K562 (cell line): ENCODE measurements at regions not wholly inside any gene's neighbourhood (a gene's known extent, or its start where the extent isn't known, plus 50 kb on each side); places are given as distances from the start of the nearest gene placed in this dataset.

ENCODE experiments used
- ATAC-seq: fragments of 200-7000 bp; cut with Tn5 transposase; 3 replicates; pipeline ENCODE4 v1.9.1; 2020; ENCODE audit warnings: moderate library complexity
- BruUV-seq: library from RNA; stranded (reverse); fragments of 400-500 nt; replicated peaks from 2 replicates; lab custom pipeline; 2021; lab: Mats Ljungman, UMichigan
- CTCF ChIA-PET: fragments of 300-600 bp; formaldehyde crosslinking; extraction: SDS; loops from one replicate; lab custom pipeline; 2021; ENCODE audit warnings: low intra/inter-chr PET ratio; lab: Yijun Ruan, JAX
- POLR2A ChIA-PET: fragments of 300-600, 350-650 bp; sonication (Branson Sonifier 250); formaldehyde crosslinking; extraction: SDS; loops from one replicate; lab custom pipeline; 2021; ENCODE audit warnings: antibody characterized with exemption, inconsistent platforms; lab: Yijun Ruan, JAX
- DNase-seq, 4 experiments: peaks; one replicate each; pipeline versions ENCODE4 v3.0.0 to v3.0.0-alpha.2; 2011 to 2018; ENCODE audit warnings: low spot score in 3 of 4, mixed read lengths in 3 of 4; ENCODE audit errors: extremely low read depth in 1 of 4
- FAIRE-seq: peaks from 2 replicates; lab custom pipeline; 2011; peaks lifted over from hg19 to GRCh38; lab: Jason Lieb, UNC
- H2AFZ ChIP-seq: 2 replicates; pipeline ENCODE4 v1.6.0; 2011; ENCODE audit warnings: low read depth, low read length, control low read depth, inconsistent platforms
- H3K27ac ChIP-seq: fragments of 200-600 bp; 3 replicates; pipeline ENCODE4 v1.8.0; 2011; ENCODE audit warnings: low read depth, mild to moderate bottlenecking, control low read depth, inconsistent platforms, low read length, moderate library complexity, mixed read lengths; ENCODE audit errors: extremely low read depth
- H3K27me3 ChIP-seq, 2 experiments: fragments of 300-600 bp in 1 of 2; 2 replicates in 1 of 2; 3 replicates in 1 of 2; pipeline versions ENCODE4 v1.6.0 to v1.8.0; 2011; ENCODE audit warnings: inconsistent platforms in 2 of 2, low read length in 2 of 2, mild to moderate bottlenecking in 1 of 2, mixed read lengths in 1 of 2, moderate library complexity in 1 of 2; ENCODE audit not compliant: control insufficient read depth in 2 of 2, insufficient read depth in 2 of 2
- H3K36me3 ChIP-seq: fragments of 300-600 bp; 3 replicates; pipeline ENCODE4 v1.8.0; 2011; ENCODE audit warnings: mild to moderate bottlenecking, low read length, inconsistent platforms; ENCODE audit not compliant: control insufficient read depth, insufficient read depth
- H3K4me1 ChIP-seq, 2 experiments: fragments of 200-600 bp in 1 of 2; replicated peaks in 1 of 2; 2 replicates in 1 of 2; 3 replicates in 1 of 2; pipeline versions ENCODE4 v1.5.1 to v1.8.0; 2011; ENCODE audit warnings: inconsistent platforms in 2 of 2, low read length in 2 of 2, mild to moderate bottlenecking in 1 of 2, mixed read lengths in 1 of 2, moderate library complexity in 1 of 2; ENCODE audit not compliant: control insufficient read depth in 2 of 2, insufficient read depth in 2 of 2
- H3K4me2 ChIP-seq: 2 replicates; pipeline ENCODE4 v1.6.1; 2011; ENCODE audit warnings: low read length, control low read depth, inconsistent platforms, mixed read lengths; ENCODE audit not compliant: insufficient read depth
- H3K4me3 ChIP-seq: fragments of 200-600 bp; sonication (generic), shearing (Covaris generic); 2 replicates; pipeline ENCODE4 v1.5.1; 2016; ENCODE audit warnings: control low read depth, inconsistent platforms
- H3K79me2 ChIP-seq: fragments of 200-600 bp; 3 replicates; pipeline ENCODE4 v1.8.0; 2011; ENCODE audit warnings: low read length, inconsistent platforms; ENCODE audit not compliant: control insufficient read depth, insufficient read depth
- H3K9ac ChIP-seq, 2 experiments: 2 replicates each; pipeline versions ENCODE4 v1.6.0 to v1.6.1; 2011; ENCODE audit warnings: low read depth in 2 of 2, low read length in 2 of 2, control low read depth in 1 of 2, inconsistent platforms in 1 of 2, mild to moderate bottlenecking in 1 of 2, mixed read lengths in 1 of 2; ENCODE audit not compliant: insufficient read depth in 1 of 2
- H3K9me1 ChIP-seq: one replicate; pipeline ENCODE4 v1.6.0; 2011; ENCODE audit warnings: inconsistent platforms, mild to moderate bottlenecking, low read length, moderate library complexity; ENCODE audit not compliant: control insufficient read depth, insufficient read depth
- H3K9me3 ChIP-seq: replicated peaks from 2 replicates; pipeline ENCODE4 v1.5.1; 2011; ENCODE audit warnings: low read depth, low read length, inconsistent platforms; ENCODE audit not compliant: control insufficient read depth, insufficient read depth
- H4K20me1 ChIP-seq: replicated peaks from 2 replicates; pipeline ENCODE4 v1.6.1; 2011; ENCODE audit warnings: low read length, inconsistent platforms, mixed read lengths; ENCODE audit not compliant: control insufficient read depth, insufficient read depth
- DACH1 ChIP-seq: fragments of 450-650 bp; IDR thresholded peaks from 2 replicates; pipeline ENCODE4 v1.6.1; 2018; ENCODE audit not compliant: partially characterized antibody
- FOSL1 ChIP-seq: fragments of 200-800 bp; sonication (Bioruptor generic); conservative IDR thresholded peaks from 2 replicates; pipeline ENCODE4 v1.6.1; 2016; ENCODE audit warnings: missing genetic modification characterization, missing compliant biosample characterization
- MED1 ChIP-seq: sonication (generic); formaldehyde crosslinking; IDR thresholded peaks from 2 replicates; pipeline ENCODE4 v1.8.1; 2023; ENCODE audit warnings: missing genetic modification reagents, borderline replicate concordance
- MEIS2 ChIP-seq: fragments of 450-650 bp; IDR thresholded peaks from 2 replicates; pipeline ENCODE4 v1.6.1; 2014; ENCODE audit warnings: mild to moderate bottlenecking; ENCODE audit not compliant: partially characterized antibody
- NCOA2 ChIP-seq, 2 experiments: fragments of 450-650 bp; IDR thresholded peaks; 2 replicates each; pipeline ENCODE4 v1.6.1; 2018; ENCODE audit warnings: mild to moderate bottlenecking in 2 of 2, moderate library complexity in 1 of 2; ENCODE audit not compliant: partially characterized antibody in 2 of 2
- PBX2 ChIP-seq, 2 experiments: IDR thresholded peaks in 1 of 2; conservative IDR thresholded peaks in 1 of 2; 2 replicates each; pipeline ENCODE4 v1.6.1; 2016; ENCODE audit warnings: low read depth in 2 of 2, mild to moderate bottlenecking in 1 of 2, missing compliant biosample characterization in 1 of 2, missing genetic modification characterization in 1 of 2, moderate library complexity in 1 of 2
- PKNOX1 ChIP-seq: fragments of 450-650 bp; IDR thresholded peaks from 2 replicates; pipeline ENCODE4 v1.6.1; 2016
- SRSF9 ChIP-seq: fragments of 200-400 bp; formaldehyde crosslinking; IDR thresholded peaks from 2 replicates; pipeline ENCODE4 v1.6.1; 2017; ENCODE audit warnings: low read depth, low read length, borderline replicate concordance
- TGIF2 ChIP-seq: sonication (generic); formaldehyde crosslinking; IDR thresholded peaks from 2 replicates; pipeline ENCODE4 v1.8.1; 2022; ENCODE audit warnings: mild to moderate bottlenecking, missing genetic modification reagents, moderate library complexity
- TRIM28 ChIP-seq: fragments of 450-650 bp; IDR thresholded peaks from 2 replicates; pipeline ENCODE4 v1.6.1; 2017
- WGBS: fragments of 100-300 bp; shearing (Covaris generic); methylation state at CpG from one replicate; pipeline ENCODE4 v1.1.6; 2016; ENCODE audit warnings: low coverage, mixed read lengths; ENCODE audit not compliant: insufficient coverage; ENCODE audit errors: missing lambda C conversion rate; 5-methylcytosine and 5-hydroxymethylcytosine counted together
- in situ Hi-C: fragments of 300-500 bp; cut with MboI; formaldehyde crosslinking; loops from 4 replicates; pipeline ENCODE4 v1.15.0; 2018; ENCODE audit warnings: inconsistent platforms, mixed read lengths
- intact Hi-C: fragments of 100-400 bp; cut with micrococcal nuclease; formaldehyde crosslinking; loops from 2 replicates; pipeline ENCODE4 v1.14.2; 2022
- TF ChIP-seq, protein P1 (sequence below): sonication (generic); formaldehyde crosslinking; IDR thresholded peaks from 2 replicates; pipeline ENCODE4 v1.4.0; 2020; ENCODE audit warnings: mild to moderate bottlenecking, missing genetic modification reagents
- TF ChIP-seq, protein P2 (sequence below): fragments of 200-800 bp; sonication (Bioruptor generic); IDR thresholded peaks from 2 replicates; pipeline ENCODE4 v1.6.1; 2017; ENCODE audit warnings: missing genetic modification characterization, missing compliant biosample characterization

DNA sequence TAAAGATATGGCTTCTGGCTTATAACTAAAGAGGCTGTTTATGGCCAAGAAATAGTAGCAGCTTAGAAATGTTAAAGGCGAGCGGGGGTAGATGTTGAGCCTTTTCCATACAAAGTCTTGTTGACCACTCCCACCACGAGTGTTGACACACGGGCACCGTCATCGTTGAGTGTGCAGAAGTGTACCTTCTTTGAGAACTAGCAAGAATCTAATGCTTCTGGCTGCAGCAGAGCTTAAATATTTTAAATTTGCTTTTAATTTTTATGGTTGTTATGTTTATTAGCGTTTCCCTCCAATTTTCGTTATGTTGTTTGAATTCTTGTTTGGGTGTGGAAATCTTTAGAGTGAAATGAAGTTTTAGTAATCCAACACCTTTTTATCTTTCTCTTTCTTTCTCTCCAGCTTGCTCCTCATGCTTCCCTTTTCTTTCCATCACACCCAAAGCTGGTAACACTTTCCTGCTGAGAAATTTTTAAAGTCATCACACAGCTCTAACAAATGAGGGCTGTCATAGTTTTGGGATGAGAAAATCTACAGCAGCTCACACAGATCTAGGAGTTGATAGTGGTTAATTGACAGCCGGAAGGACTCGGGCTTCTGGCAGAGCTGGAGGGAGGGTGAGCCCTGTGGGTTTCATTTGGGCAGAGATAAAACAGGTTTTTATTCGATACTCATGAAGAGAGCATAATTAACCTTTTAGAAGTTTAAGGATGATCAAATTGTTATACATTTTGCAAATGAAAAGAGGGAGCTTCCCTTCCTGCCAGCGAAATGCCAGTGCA is 120.1 kb upstream of the ZNF608 start:
- intact Hi-C loops: no loop called here
- no TSS peak for BruUV-seq
- TF ChIP-seq PKNOX1 (peak; percentile 77), NCOA2 (IDR thresholded peaks at IDR 0.05; ENCODE audit: partially characterized antibody in 2 of 2) (no peak), DACH1 (no peak), MED1 (CRISPR knock-in tag) (no peak), TGIF2 (no peak), TRIM28 (no peak), FOSL1 (tag) (no peak), MEIS2 (peak; percentile 37), PBX2 (CRISPR knock-in tag; IDR thresholded peaks at IDR 0.05; ENCODE audit: low read depth) (no peak), PBX2 (tag; conservative IDR thresholded peaks at IDR 0.05; ENCODE audit: low read depth) (0 out of 2 replicates have a peak, but pooled peaks have one; percentile 34), SRSF9 (no peak)
- TF ChIP-seq, protein P1, sequence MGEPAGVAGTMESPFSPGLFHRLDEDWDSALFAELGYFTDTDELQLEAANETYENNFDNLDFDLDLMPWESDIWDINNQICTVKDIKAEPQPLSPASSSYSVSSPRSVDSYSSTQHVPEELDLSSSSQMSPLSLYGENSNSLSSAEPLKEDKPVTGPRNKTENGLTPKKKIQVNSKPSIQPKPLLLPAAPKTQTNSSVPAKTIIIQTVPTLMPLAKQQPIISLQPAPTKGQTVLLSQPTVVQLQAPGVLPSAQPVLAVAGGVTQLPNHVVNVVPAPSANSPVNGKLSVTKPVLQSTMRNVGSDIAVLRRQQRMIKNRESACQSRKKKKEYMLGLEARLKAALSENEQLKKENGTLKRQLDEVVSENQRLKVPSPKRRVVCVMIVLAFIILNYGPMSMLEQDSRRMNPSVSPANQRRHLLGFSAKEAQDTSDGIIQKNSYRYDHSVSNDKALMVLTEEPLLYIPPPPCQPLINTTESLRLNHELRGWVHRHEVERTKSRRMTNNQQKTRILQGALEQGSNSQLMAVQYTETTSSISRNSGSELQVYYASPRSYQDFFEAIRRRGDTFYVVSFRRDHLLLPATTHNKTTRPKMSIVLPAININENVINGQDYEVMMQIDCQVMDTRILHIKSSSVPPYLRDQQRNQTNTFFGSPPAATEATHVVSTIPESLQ (CRISPR knock-in tag): no peak
- TF ChIP-seq, protein P2, sequence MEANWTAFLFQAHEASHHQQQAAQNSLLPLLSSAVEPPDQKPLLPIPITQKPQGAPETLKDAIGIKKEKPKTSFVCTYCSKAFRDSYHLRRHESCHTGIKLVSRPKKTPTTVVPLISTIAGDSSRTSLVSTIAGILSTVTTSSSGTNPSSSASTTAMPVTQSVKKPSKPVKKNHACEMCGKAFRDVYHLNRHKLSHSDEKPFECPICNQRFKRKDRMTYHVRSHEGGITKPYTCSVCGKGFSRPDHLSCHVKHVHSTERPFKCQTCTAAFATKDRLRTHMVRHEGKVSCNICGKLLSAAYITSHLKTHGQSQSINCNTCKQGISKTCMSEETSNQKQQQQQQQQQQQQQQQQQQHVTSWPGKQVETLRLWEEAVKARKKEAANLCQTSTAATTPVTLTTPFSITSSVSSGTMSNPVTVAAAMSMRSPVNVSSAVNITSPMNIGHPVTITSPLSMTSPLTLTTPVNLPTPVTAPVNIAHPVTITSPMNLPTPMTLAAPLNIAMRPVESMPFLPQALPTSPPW (CRISPR knock-in tag): 0 out of 2 replicates have a peak, but pooled peaks have one; percentile 11

More for the DNA sequence above, 120.1 kb upstream of the ZNF608 start:
- H3K9me1 ChIP-seq: no peaks in the 10 kb centered on the region
- ChIA-PET CTCF (no interaction called here), POLR2A (interaction anchor here (0.8 kb wide), 1 partner anchor 14 kb away, joined by 3 read pairs; no protein-coding TSS in a partner anchor)
- no peak overlapping the region for H2AFZ ChIP-seq
- no peak overlapping the region for H3K27ac ChIP-seq
- in situ Hi-C loops: no loop called here
- H3K9me3 ChIP-seq: no peaks in the 10 kb centered on the region
- H4K20me1 ChIP-seq: no peaks in the 10 kb centered on the region
- no peak overlapping the region for H3K4me3 ChIP-seq
- WGBS: 10% methylated on average over 12 of the region's 12 CpGs
- no peak overlapping the region for H3K9ac ChIP-seq
- FAIRE-seq: peak; percentile 35
- no peak overlapping the region for H3K4me2 ChIP-seq
- ATAC-seq: no peak
- no peak for DNase-seq
- H3K36me3 ChIP-seq: no peaks in the 10 kb centered on the region
- H3K27me3 ChIP-seq: no peaks in the 10 kb centered on the region
- no peaks in the 10 kb centered on the region for H3K79me2 ChIP-seq
- no peaks in the 10 kb centered on the region for H3K4me1 ChIP-seq
